ENCODE measurements at regions not wholly inside any gene's neighbourhood (a gene's known extent, or its start where the extent isn't known, plus 50 kb on each side); places are given as distances from the start of the nearest gene placed in this dataset.

DNA sequence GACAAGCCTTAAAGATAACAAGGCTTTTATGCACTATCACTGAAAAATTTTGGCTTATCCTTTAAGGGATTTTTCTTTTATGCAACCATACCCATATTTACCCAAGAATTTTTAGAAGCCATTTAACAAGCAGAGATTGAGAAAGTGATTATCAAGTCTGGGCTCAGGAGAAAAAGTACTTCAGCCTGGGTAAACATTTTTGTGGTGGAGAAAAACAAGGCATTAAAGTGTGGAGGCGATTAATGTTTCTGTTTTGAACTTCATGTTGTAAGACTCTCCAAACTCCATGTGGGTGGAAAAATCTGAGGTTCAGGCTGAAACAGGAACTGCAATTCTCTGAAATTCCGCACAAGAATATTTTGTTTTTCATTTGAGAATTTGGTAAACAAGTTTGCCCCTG is 260.4 kb upstream of the KCNMB2 start:
- TF ChIP-seq CTCF (IDR thresholded peaks at IDR 0.05) (no peak), POLR2A (IDR thresholded peaks at IDR 0.05) (no peak)
- DNase-seq: no peak
- Histone ChIP-seq H3K4me1 (no peaks in the 10 kb centered on the region), H3K36me3 (no peaks in the 10 kb centered on the region), H3K27me3 (no peaks in the 10 kb centered on the region), H3K4me3 (no peak overlapping the region), H3K9me3 (peaks cover 0 to 14% (median 0%) of the 10 kb centered on the region in 3 donors), H3K27ac (no peak overlapping the region)
- 49 to 61% methylated on average over 2 of the region's 2 CpGs for WGBS, 2 donors
- intact Hi-C loops (cut with DNase I): no loop called here

DNA sequence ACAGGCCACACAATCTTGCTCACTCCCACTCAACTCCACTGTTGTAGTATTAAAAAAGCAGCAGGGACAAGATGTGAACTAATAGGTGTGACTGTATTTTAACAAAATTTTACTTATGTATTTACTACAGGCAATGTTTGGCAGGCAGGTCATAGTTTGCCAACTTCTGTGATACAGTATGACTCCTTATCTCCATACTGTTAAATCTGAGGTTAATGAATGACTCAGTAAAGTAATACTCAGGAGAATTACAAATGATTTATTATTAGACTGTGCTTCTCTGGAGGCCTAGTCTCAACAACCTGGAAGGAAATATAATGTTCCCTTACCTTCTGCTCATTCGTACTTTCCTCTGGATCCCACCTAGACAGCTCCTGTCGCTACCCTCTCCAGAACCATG is 258.6 kb upstream of the KCNMB2 start:
- Histone ChIP-seq H3K27ac (no peak overlapping the region), H3K36me3 (no peaks in the 10 kb centered on the region), H3K4me3 (no peak overlapping the region), H3K4me1 (no peaks in the 10 kb centered on the region), H3K9me3 (peaks cover 0 to 18% (median 0%) of the 10 kb centered on the region in 3 donors), H3K27me3 (no peaks in the 10 kb centered on the region)
- intact Hi-C loops (cut with DNase I): no loop called here
- DNase-seq: no peak
- TF ChIP-seq POLR2A (IDR thresholded peaks at IDR 0.05): no peak
- no peak for TF ChIP-seq CTCF (IDR thresholded peaks at IDR 0.05)
- 85 to 86% methylated on average over 1 to 2 of the region's 2 CpGs for WGBS, 2 donors

- intact Hi-C loops (cut with DNase I): no loop called here
- TF ChIP-seq POLR2A (IDR thresholded peaks at IDR 0.05) (no peak), CTCF (IDR thresholded peaks at IDR 0.05) (no peak)
- H3K27me3 ChIP-seq: no peaks in the 10 kb centered on the region
- no peak for DNase-seq
- H3K4me1 ChIP-seq: no peaks in the 10 kb centered on the region
- H3K36me3 ChIP-seq: no peaks in the 10 kb centered on the region
- no peak overlapping the region for H3K27ac ChIP-seq
- no peak overlapping the region for H3K4me3 ChIP-seq
- 89 to 97% methylated on average over 1 of the region's 1 CpG for WGBS, 2 donors
- H3K9me3 ChIP-seq: peaks cover 0 to 15% (median 0%) of the 10 kb centered on the region in 3 donors
Measured at GRCh38 chr3:178283561-178283960, 252.7 kb upstream of the KCNMB2 start.

- WGBS, 2 donors: 39 to 67% methylated on average over 1 of the region's 1 CpG
- intact Hi-C loops (cut with DNase I): no loop called here
- no peaks in the 10 kb centered on the region for H3K4me1 ChIP-seq
- H3K36me3 ChIP-seq: no peaks in the 10 kb centered on the region
- no peak overlapping the region for H3K27ac ChIP-seq
- DNase-seq: no peak
- H3K9me3 ChIP-seq: peaks cover 0 to 9% (median 0%) of the 10 kb centered on the region in 3 donors
- TF ChIP-seq CTCF (IDR thresholded peaks at IDR 0.05) (no peak), POLR2A (IDR thresholded peaks at IDR 0.05) (no peak)
- no peaks in the 10 kb centered on the region for H3K27me3 ChIP-seq
- no peak overlapping the region for H3K4me3 ChIP-seq
Measured at GRCh38 chr3:178284181-178284580, 252.1 kb upstream of the KCNMB2 start.

DNA sequence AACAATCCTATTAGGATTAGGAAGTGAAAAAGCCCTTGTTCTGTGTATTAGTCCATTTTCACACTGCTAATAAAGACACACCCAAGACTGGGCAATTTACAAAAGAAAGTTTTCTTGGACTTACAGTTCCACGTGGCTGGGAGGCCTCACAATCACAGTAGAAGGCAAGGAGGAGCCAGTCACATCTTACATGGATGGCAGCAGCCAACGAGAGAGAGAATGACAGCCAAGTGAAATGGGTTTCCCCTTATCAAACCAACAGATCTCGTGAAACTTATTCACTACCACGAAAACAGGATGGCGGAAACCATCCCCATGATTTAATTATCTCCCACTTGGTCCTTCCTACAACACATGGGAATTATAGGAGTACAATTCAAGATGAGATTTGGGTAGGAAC is 248.2 kb upstream of the KCNMB2 start:
- 78 to 83% methylated on average over 5 of the region's 5 CpGs for WGBS, 2 donors
- intact Hi-C loops (cut with DNase I): no loop called here
- no peaks in the 10 kb centered on the region for H3K9me3 ChIP-seq
- no peaks in the 10 kb centered on the region for H3K4me1 ChIP-seq
- H3K4me3 ChIP-seq: no peak overlapping the region
- no peak overlapping the region for H3K27ac ChIP-seq
- H3K36me3 ChIP-seq: no peaks in the 10 kb centered on the region
- TF ChIP-seq POLR2A (IDR thresholded peaks at IDR 0.05): no peak
- TF ChIP-seq CTCF (IDR thresholded peaks at IDR 0.05): no peak
- no peak for DNase-seq
- no peaks in the 10 kb centered on the region for H3K27me3 ChIP-seq
